ENCODE measurements at regions not wholly inside any gene's neighbourhood (a gene's known extent, or its start where the extent isn't known, plus 50 kb on each side); places are given as distances from the start of the nearest gene placed in this dataset.

DNA sequence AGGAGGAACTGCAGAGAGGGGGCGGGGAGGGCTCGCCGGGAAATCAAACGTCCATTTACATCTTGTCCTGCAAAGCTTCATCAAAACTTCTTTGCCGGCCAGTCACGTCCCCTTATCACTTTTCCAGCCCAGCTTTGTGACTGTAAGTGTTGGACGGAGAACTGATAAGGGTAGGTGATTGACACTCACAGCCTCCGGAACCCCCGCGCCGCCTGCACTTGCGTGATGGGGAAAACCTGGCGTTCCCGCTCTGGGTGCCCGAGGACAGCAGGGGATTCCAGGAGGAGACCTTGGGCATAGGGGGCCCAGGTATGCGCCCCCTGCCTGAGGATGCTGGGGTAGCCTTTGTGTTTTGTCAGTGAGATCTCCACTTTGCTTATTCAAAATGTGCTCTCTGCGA, 72.8 kb upstream of the ANKRD34C start:
- no peak overlapping the region for H3K27ac ChIP-seq
- WGBS, 4 donors = 5 to 10% (median 5%) methylated on average over 12 to 17 of the region's 17 CpGs
- DNase-seq (no peak), ATAC-seq (no peak)
- H3K36me3 ChIP-seq = no peaks in the 10 kb centered on the region
- H3K4me3 ChIP-seq = no peak overlapping the region
- no peaks in the 10 kb centered on the region for H3K9me3 ChIP-seq
- H3K27me3 ChIP-seq = peaks cover 0 to 57% (median 21%) of the 10 kb centered on the region in 9 donors
- no peak for TF ChIP-seq POLR2A (IDR thresholded peaks at IDR 0.05)
- TF ChIP-seq, protein P1, sequence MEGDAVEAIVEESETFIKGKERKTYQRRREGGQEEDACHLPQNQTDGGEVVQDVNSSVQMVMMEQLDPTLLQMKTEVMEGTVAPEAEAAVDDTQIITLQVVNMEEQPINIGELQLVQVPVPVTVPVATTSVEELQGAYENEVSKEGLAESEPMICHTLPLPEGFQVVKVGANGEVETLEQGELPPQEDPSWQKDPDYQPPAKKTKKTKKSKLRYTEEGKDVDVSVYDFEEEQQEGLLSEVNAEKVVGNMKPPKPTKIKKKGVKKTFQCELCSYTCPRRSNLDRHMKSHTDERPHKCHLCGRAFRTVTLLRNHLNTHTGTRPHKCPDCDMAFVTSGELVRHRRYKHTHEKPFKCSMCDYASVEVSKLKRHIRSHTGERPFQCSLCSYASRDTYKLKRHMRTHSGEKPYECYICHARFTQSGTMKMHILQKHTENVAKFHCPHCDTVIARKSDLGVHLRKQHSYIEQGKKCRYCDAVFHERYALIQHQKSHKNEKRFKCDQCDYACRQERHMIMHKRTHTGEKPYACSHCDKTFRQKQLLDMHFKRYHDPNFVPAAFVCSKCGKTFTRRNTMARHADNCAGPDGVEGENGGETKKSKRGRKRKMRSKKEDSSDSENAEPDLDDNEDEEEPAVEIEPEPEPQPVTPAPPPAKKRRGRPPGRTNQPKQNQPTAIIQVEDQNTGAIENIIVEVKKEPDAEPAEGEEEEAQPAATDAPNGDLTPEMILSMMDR (IDR thresholded peaks at IDR 0.05) = peak in 3 of 12 donors; percentile 7 to 13 (median 11)
- intact Hi-C loops (cut with DNase I) = no loop called here
- H3K4me1 ChIP-seq = peaks cover 0 to 5% (median 0%) of the 10 kb centered on the region in 12 donors

DNA sequence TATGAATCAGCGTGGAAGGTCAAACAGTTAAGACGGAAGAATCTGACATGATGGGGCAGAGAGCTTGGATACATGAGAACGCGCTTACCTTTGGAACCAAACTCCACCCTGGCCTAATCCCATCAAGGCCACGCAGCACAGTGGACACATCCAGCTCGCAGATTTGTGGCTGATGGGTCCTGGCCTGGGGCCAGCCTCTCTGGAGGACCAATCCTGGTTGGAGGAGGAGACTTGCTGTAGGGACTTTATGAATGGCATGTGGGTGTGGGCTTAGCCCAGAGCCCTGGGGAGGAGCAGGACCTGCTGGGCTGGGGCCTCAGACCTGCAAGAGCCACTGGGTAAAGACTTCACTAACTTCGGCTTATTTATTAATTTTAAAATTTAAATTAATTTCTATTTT, 73.4 kb upstream of the ANKRD34C start:
- Histone ChIP-seq H3K4me3 (no peak overlapping the region), H3K27me3 (peaks cover 0 to 60% (median 21%) of the 10 kb centered on the region in 9 donors), H3K36me3 (no peaks in the 10 kb centered on the region), H3K9me3 (no peaks in the 10 kb centered on the region), H3K27ac (no peak overlapping the region), H3K4me1 (peaks cover 0 to 5% (median 0%) of the 10 kb centered on the region in 12 donors)
- WGBS, 4 donors = 72 to 75% (median 74%) methylated on average over 7 of the region's 7 CpGs
- intact Hi-C loops (cut with DNase I) = no loop called here
- no peak for DNase-seq
- ATAC-seq = no peak
- TF ChIP-seq, protein P1 (IDR thresholded peaks at IDR 0.05) = no peak
- no peak for TF ChIP-seq POLR2A (IDR thresholded peaks at IDR 0.05)

DNA sequence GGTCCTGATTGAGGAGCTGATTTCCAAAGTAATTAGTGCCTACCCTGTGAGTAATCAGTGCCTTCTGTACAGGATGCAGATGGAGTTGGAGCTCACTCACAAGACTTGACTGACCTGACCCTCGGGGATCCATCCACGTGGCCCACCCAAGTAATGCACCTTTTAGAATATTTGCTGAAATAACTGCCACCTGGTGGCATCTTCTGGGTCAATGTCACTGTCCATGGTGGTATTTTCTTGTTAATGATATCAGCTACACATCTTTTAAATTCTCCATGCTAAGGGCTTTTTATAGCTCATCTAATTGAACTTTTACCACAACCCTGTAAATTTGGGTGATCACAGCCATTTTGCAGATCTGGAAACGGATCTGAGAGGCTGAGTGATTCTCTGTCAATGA, 74.3 kb upstream of the ANKRD34C start:
- Histone ChIP-seq H3K9me3 (no peaks in the 10 kb centered on the region), H3K27ac (no peak overlapping the region), H3K4me1 (peaks cover 0 to 5% (median 0%) of the 10 kb centered on the region in 12 donors), H3K36me3 (no peaks in the 10 kb centered on the region), H3K4me3 (no peak overlapping the region), H3K27me3 (peaks cover 0 to 58% (median 21%) of the 10 kb centered on the region in 9 donors)
- 56 to 64% (median 62%) methylated on average over 3 of the region's 3 CpGs for WGBS, 4 donors
- ATAC-seq (no peak), DNase-seq (no peak)
- TF ChIP-seq, protein P1 (IDR thresholded peaks at IDR 0.05) = no peak
- TF ChIP-seq POLR2A (IDR thresholded peaks at IDR 0.05) = no peak
- intact Hi-C loops (cut with DNase I) = no loop called here

DNA sequence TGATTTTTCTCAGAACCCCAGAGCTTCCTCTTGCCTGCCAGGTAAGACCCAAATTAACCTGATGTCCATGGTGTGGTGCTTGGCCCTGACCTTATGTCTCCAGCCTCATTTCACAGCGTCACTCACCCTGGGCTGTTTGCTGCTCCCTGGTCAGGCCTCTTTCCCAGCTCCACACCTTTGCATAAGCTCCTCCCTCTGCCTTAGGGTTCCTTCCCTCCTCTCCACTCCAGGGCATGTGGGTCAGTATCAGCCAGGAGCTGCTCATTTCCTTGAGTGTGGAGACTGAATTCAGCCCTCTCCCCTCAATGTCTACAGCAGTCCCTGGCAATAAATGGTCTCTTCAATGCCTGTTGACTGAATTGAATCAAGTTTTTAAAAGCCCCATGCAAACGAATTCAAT, 75.6 kb upstream of the ANKRD34C start:
- Histone ChIP-seq H3K4me3 (no peak overlapping the region), H3K27ac (no peak overlapping the region), H3K9me3 (no peaks in the 10 kb centered on the region), H3K4me1 (peaks cover 0 to 5% (median 0%) of the 10 kb centered on the region in 12 donors), H3K27me3 (peaks cover 0 to 49% (median 15%) of the 10 kb centered on the region in 9 donors), H3K36me3 (no peaks in the 10 kb centered on the region)
- intact Hi-C loops (cut with DNase I) = no loop called here
- DNase-seq (no peak), ATAC-seq (no peak)
- no peak for TF ChIP-seq POLR2A (IDR thresholded peaks at IDR 0.05)
- TF ChIP-seq, protein P1 (IDR thresholded peaks at IDR 0.05) = no peak
- 62 to 69% (median 65%) methylated on average over 2 of the region's 2 CpGs for WGBS, 4 donors

Data from heart left ventricle (tissue), 16 donors.